H9 (cell line): ENCODE measurements at regions not wholly inside any gene's neighbourhood (a gene's known extent, or its start where the extent isn't known, plus 50 kb on each side); places are given as distances from the start of the nearest gene placed in this dataset.

ENCODE experiments used
- DNase-seq: peaks from one replicate; pipeline ENCODE4 v3.0.0-alpha.2; 2017
- H2AFZ ChIP-seq: one replicate; pipeline ENCODE4 v1.6.1; 2013; ENCODE audit warnings: mild to moderate bottlenecking, low read length, control low read depth, moderate library complexity
- H2AK5ac ChIP-seq: 2 replicates; pipeline ENCODE4 v1.6.1; 2013; ENCODE audit warnings: low read length, control low read depth, mixed read lengths; ENCODE audit not compliant: insufficient read length
- H2BK120ac ChIP-seq: one replicate; pipeline ENCODE4 v1.6.1; 2013; ENCODE audit warnings: low read depth, mild to moderate bottlenecking, low read length, control low read depth, inconsistent platforms; ENCODE audit not compliant: poor library complexity, severe bottlenecking
- H2BK12ac ChIP-seq: 2 replicates; pipeline ENCODE4 v1.6.1; 2013; ENCODE audit warnings: low read length, control low read depth, mixed read lengths, low read depth; ENCODE audit not compliant: insufficient read length
- H2BK15ac ChIP-seq: 2 replicates; pipeline ENCODE4 v1.6.1; 2013; ENCODE audit warnings: low read depth, low read length, control low read depth
- H2BK20ac ChIP-seq: one replicate; pipeline ENCODE4 v1.6.1; 2013; ENCODE audit warnings: low read depth, mild to moderate bottlenecking, low read length, control low read depth, inconsistent platforms; ENCODE audit not compliant: poor library complexity, severe bottlenecking
- H2BK5ac ChIP-seq: 2 replicates; pipeline ENCODE4 v1.6.1; 2013; ENCODE audit warnings: low read length, control low read depth, mixed read lengths; ENCODE audit not compliant: insufficient read length
- H3K14ac ChIP-seq: 2 replicates; pipeline ENCODE4 v1.6.1; 2013; ENCODE audit warnings: low read length, control low read depth; ENCODE audit not compliant: insufficient read depth
- H3K18ac ChIP-seq: 2 replicates; pipeline ENCODE4 v1.6.1; 2013; ENCODE audit warnings: low read depth, mild to moderate bottlenecking, mixed read lengths, low read length, control low read depth; ENCODE audit not compliant: insufficient read length
- H3K23ac ChIP-seq: 2 replicates; pipeline ENCODE4 v1.6.1; 2013; ENCODE audit warnings: low read length, control low read depth, mixed read lengths, low read depth; ENCODE audit not compliant: insufficient read length
- H3K23me2 ChIP-seq: 2 replicates; pipeline ENCODE4 v1.6.1; 2013; ENCODE audit warnings: low read depth, mild to moderate bottlenecking, mixed read lengths, low read length, control low read depth; ENCODE audit not compliant: insufficient read length, poor library complexity, severe bottlenecking
- H3K27ac ChIP-seq: 2 replicates; pipeline ENCODE4 v1.5.1; 2013; ENCODE audit warnings: low read length, control low read depth, mixed read lengths, low read depth; ENCODE audit not compliant: insufficient read length
- H3K27me3 ChIP-seq: 2 replicates; pipeline ENCODE4 v1.6.1; 2013; ENCODE audit warnings: low read length, control low read depth, inconsistent platforms; ENCODE audit not compliant: insufficient read depth
- H3K4ac ChIP-seq: 2 replicates; pipeline ENCODE4 v1.6.1; 2013; ENCODE audit warnings: low read depth, mild to moderate bottlenecking, control low read depth, inconsistent platforms, low read length, moderate library complexity
- H3K4me1 ChIP-seq: 2 replicates; pipeline ENCODE4 v1.6.1; 2013; ENCODE audit warnings: low read length, control low read depth, inconsistent platforms; ENCODE audit not compliant: insufficient read depth
- H3K4me2 ChIP-seq: 2 replicates; pipeline ENCODE4 v1.6.1; 2013; ENCODE audit warnings: low read length, control low read depth, mixed read lengths; ENCODE audit not compliant: insufficient read length, insufficient read depth
- H3K56ac ChIP-seq: 2 replicates; pipeline ENCODE4 v1.6.1; 2013; ENCODE audit warnings: low read depth, mild to moderate bottlenecking, mixed read lengths, low read length, control low read depth; ENCODE audit not compliant: insufficient read length
- H3K79me1 ChIP-seq: 2 replicates; pipeline ENCODE4 v1.6.1; 2013; ENCODE audit warnings: low read depth, mild to moderate bottlenecking, moderate library complexity, low read length, control low read depth, inconsistent platforms; ENCODE audit not compliant: insufficient read depth, poor library complexity, severe bottlenecking
- H3K79me2 ChIP-seq: 2 replicates; pipeline ENCODE4 v1.6.1; 2013; ENCODE audit warnings: low read length, control low read depth, inconsistent platforms; ENCODE audit not compliant: insufficient read depth
- H3K9ac ChIP-seq: 2 replicates; pipeline ENCODE4 v1.6.1; 2013; ENCODE audit warnings: low read length, control low read depth, mixed read lengths; ENCODE audit not compliant: insufficient read length; ENCODE audit errors: extremely low read depth
- H3K9me3 ChIP-seq: one replicate; pipeline ENCODE4 v1.6.1; 2013; ENCODE audit warnings: low read depth, low read length, inconsistent platforms; ENCODE audit not compliant: control insufficient read depth
- H3T11ph ChIP-seq: one replicate; pipeline ENCODE4 v1.6.1; 2013; ENCODE audit warnings: mild to moderate bottlenecking, low read length, control low read depth, inconsistent platforms
- H4K20me1 ChIP-seq: one replicate; pipeline ENCODE4 v1.6.1; 2013; ENCODE audit not compliant: control insufficient read depth, insufficient read length, insufficient read depth
- H4K5ac ChIP-seq: 2 replicates; pipeline ENCODE4 v1.6.1; 2013; ENCODE audit warnings: low read depth, mild to moderate bottlenecking, mixed read lengths, low read length, control low read depth; ENCODE audit not compliant: insufficient read length
- H4K8ac ChIP-seq: replicated peaks from 2 replicates; pipeline ENCODE4 v1.6.1; 2013; ENCODE audit warnings: low read length, control low read depth, mixed read lengths, low read depth; ENCODE audit not compliant: insufficient read length
- H4K91ac ChIP-seq: 2 replicates; pipeline ENCODE4 v1.6.1; 2013; ENCODE audit warnings: low read depth, mild to moderate bottlenecking, moderate library complexity, mixed read lengths, low read length, control low read depth; ENCODE audit not compliant: insufficient read length
- H3K27ac Mint-ChIP-seq, 3 experiments: 2 replicates in 2 of 3; 3 replicates in 1 of 3; pipeline ENCODE4 v1.8.0; 2020 to 2021; ENCODE audit warnings: mixed read lengths in 3 of 3, mild to moderate bottlenecking in 1 of 3, moderate library complexity in 1 of 3
- H3K27me3 Mint-ChIP-seq: 2 replicates; pipeline ENCODE4 v1.8.0; 2021; ENCODE audit warnings: low read depth, mild to moderate bottlenecking, moderate library complexity, mixed read lengths
- H3K36me3 Mint-ChIP-seq, 3 experiments: 2 replicates in 2 of 3; 3 replicates in 1 of 3; pipeline ENCODE4 v1.8.0; 2020 to 2021; ENCODE audit warnings: low read depth in 3 of 3, mixed read lengths in 3 of 3; ENCODE audit not compliant: insufficient read depth in 1 of 3
- H3K4me1 Mint-ChIP-seq, 2 experiments: 2 replicates each; pipeline ENCODE4 v1.8.0; 2020; ENCODE audit warnings: mixed read lengths in 2 of 2
- H3K4me3 Mint-ChIP-seq, 2 experiments: 2 replicates in 1 of 2; 3 replicates in 1 of 2; pipeline ENCODE4 v1.8.0; 2020 to 2021; ENCODE audit warnings: mild to moderate bottlenecking in 2 of 2, mixed read lengths in 2 of 2, moderate library complexity in 1 of 2
- H3K9me3 Mint-ChIP-seq, 2 experiments: 2 replicates in 1 of 2; 3 replicates in 1 of 2; pipeline ENCODE4 v1.8.0; 2020; ENCODE audit warnings: mild to moderate bottlenecking in 2 of 2, mixed read lengths in 2 of 2, moderate library complexity in 1 of 2
- CTCF ChIP-seq: fragments of 200-600 bp; sonication (generic); conservative IDR thresholded peaks from 3 replicates; pipeline ENCODE4 v1.8.0; 2021; ENCODE audit warnings: antibody characterized with exemption, mild to moderate bottlenecking
- WGBS: extraction: QIAGEN DNeasy Blood & Tissue Kit; methylation state at CpG from one replicate; pipeline ENCODE4 v1.1.7; 2013; ENCODE audit warnings: missing lambda C conversion rate, low lambda C conversion rate, mixed read lengths; ENCODE audit not compliant: insufficient read length; ENCODE audit errors: extremely low coverage; 5-methylcytosine and 5-hydroxymethylcytosine counted together

GRCh38 chr2:67873916-67874315 is 188.9 kb downstream of the C1D start:
- H3K9me3 Mint-ChIP-seq, result peaks cover 0 to 7% of the 10 kb centered on the region in 2 experiments; a peak in 2 of 5 replicates
- H3K9ac ChIP-seq, result no peak overlapping the region
- no peaks in the 10 kb centered on the region for H3K79me2 ChIP-seq
- H3K27ac Mint-ChIP-seq, result no peak overlapping the region
- no peak overlapping the region for H4K91ac ChIP-seq
- H2BK120ac ChIP-seq, result no peak overlapping the region
- H3K4me3 Mint-ChIP-seq, result no peak overlapping the region
- H3K27me3 Mint-ChIP-seq, result peaks cover 7% of the 10 kb centered on the region
- no peak overlapping the region for H3K4me2 ChIP-seq
- no peaks in the 10 kb centered on the region for H4K20me1 ChIP-seq
- H4K5ac ChIP-seq, result no peak overlapping the region
- H3K27ac ChIP-seq, result no peak overlapping the region
- no peak overlapping the region for H3K18ac ChIP-seq
- WGBS, result no CpG with 5 or more reads among the region's 3 CpGs
- H3K4ac ChIP-seq, result no peak overlapping the region
- H3K23ac ChIP-seq, result no peak overlapping the region
- no peak overlapping the region for H4K8ac ChIP-seq
- H2BK15ac ChIP-seq, result no peak overlapping the region
- H3K79me1 ChIP-seq, result no peaks in the 10 kb centered on the region
- no peak overlapping the region for H2BK20ac ChIP-seq
- no peak overlapping the region for H2BK12ac ChIP-seq
- H3K23me2 ChIP-seq, result no peaks in the 10 kb centered on the region
- H2AFZ ChIP-seq, result no peak overlapping the region
- no peak overlapping the region for H2BK5ac ChIP-seq
- H3T11ph ChIP-seq, result no peak overlapping the region
- peaks cover 12 to 14% of the 10 kb centered on the region in 2 experiments for H3K4me1 Mint-ChIP-seq
- DNase-seq, result no peak
- H3K27me3 ChIP-seq, result no peaks in the 10 kb centered on the region
- no peak overlapping the region for H2AK5ac ChIP-seq
- TF ChIP-seq CTCF, result no peak
- peaks cover 0 to 8% (median 0%) of the 10 kb centered on the region in 3 experiments; a peak in 1 of 7 replicates for H3K36me3 Mint-ChIP-seq
- peaks cover 2% of the 10 kb centered on the region; the same call in 1 of the 2 replicates for H3K4me1 ChIP-seq
- no peak overlapping the region for H3K56ac ChIP-seq
- no peak overlapping the region for H3K14ac ChIP-seq
- no peaks in the 10 kb centered on the region for H3K9me3 ChIP-seq
